B cell (primary cell): ENCODE measurements at regions not wholly inside any gene's neighbourhood (a gene's known extent, or its start where the extent isn't known, plus 50 kb on each side); places are given as distances from the start of the nearest gene placed in this dataset.

Experiments
- EZH2 ChIP-seq: IDR thresholded peaks from 2 replicates; pipeline ENCODE4 v1.6.1; 2012; ENCODE audit warnings: borderline replicate concordance, low read depth, mild to moderate bottlenecking, moderate library complexity, low read length; ENCODE audit not compliant: insufficient read depth, poor library complexity, severe bottlenecking
- TF ChIP-seq, protein P1 (sequence below): fragments of 200-600 bp; IDR thresholded peaks from one replicate; pipeline ENCODE4 v1.8.0; 2022; ENCODE audit warnings: antibody characterized with exemption, mild to moderate bottlenecking

GRCh38 chr19:28977826-28978225, 235.1 kb downstream of the UQCRFS1 start:
- TF ChIP-seq, protein P1, sequence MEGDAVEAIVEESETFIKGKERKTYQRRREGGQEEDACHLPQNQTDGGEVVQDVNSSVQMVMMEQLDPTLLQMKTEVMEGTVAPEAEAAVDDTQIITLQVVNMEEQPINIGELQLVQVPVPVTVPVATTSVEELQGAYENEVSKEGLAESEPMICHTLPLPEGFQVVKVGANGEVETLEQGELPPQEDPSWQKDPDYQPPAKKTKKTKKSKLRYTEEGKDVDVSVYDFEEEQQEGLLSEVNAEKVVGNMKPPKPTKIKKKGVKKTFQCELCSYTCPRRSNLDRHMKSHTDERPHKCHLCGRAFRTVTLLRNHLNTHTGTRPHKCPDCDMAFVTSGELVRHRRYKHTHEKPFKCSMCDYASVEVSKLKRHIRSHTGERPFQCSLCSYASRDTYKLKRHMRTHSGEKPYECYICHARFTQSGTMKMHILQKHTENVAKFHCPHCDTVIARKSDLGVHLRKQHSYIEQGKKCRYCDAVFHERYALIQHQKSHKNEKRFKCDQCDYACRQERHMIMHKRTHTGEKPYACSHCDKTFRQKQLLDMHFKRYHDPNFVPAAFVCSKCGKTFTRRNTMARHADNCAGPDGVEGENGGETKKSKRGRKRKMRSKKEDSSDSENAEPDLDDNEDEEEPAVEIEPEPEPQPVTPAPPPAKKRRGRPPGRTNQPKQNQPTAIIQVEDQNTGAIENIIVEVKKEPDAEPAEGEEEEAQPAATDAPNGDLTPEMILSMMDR, result no peak
- TF ChIP-seq EZH2, result no peak
